HG02870 (cell line): ENCODE measurements at regions not wholly inside any gene's neighbourhood (a gene's known extent, or its start where the extent isn't known, plus 50 kb on each side); places are given as distances from the start of the nearest gene placed in this dataset.
"Not testable (repeated sequence)": the region's sequence is repeated elsewhere in the genome, so short reads cannot be mapped to it uniquely, and the experiment has no call there.

ENCODE experiments used
- ATAC-seq: cut with Tn5 transposase; IDR thresholded peaks from one replicate; pipeline ENCODE4 v1.9.1; 2021; ENCODE audit warnings: mild to moderate bottlenecking, moderate library complexity; ENCODE audit not compliant: unreplicated experiment

GRCh38 chr11:21625982-21626381, 566.9 kb upstream of the ANO5 start:
- ATAC-seq, result no peak

GRCh38 chr11:21628641-21629040, 564.2 kb upstream of the ANO5 start:
- ATAC-seq, result no peak

- ATAC-seq, result no peak
Observed at GRCh38 chr11:21630934-21631478, 561.9 kb upstream of the ANO5 start.

GRCh38 chr11:21631991-21632390, 560.9 kb upstream of the ANO5 start:
- ATAC-seq, result no peak

- no peak for ATAC-seq
Observed at GRCh38 chr11:21634491-21634890, 558.4 kb upstream of the ANO5 start.

- ATAC-seq, result no peak
Observed at GRCh38 chr11:21634956-21635355, 557.9 kb upstream of the ANO5 start.

- ATAC-seq, result no peak
Observed at GRCh38 chr11:21635394-21636145, 557.3 kb upstream of the ANO5 start.

- ATAC-seq, result no peak
Observed at GRCh38 chr11:21636561-21636960, 556.3 kb upstream of the ANO5 start.

GRCh38 chr11:21640491-21640890, 552.4 kb upstream of the ANO5 start:
- no peak for ATAC-seq

GRCh38 chr11:21641869-21642268, 551.0 kb upstream of the ANO5 start:
- no peak for ATAC-seq

- ATAC-seq, result no peak
Observed at GRCh38 chr11:21646351-21646750, 546.5 kb upstream of the ANO5 start.

GRCh38 chr11:21650961-21651360, 541.9 kb upstream of the ANO5 start:
- ATAC-seq, result no peak

GRCh38 chr11:21653951-21654421, 538.9 kb upstream of the ANO5 start:
- no peak for ATAC-seq

- ATAC-seq, result no peak
Observed at GRCh38 chr11:21656065-21656464, 536.8 kb upstream of the ANO5 start.

- ATAC-seq, result no peak
Observed at GRCh38 chr11:21658654-21659193, 534.2 kb upstream of the ANO5 start.

- ATAC-seq, result not testable (repeated sequence)
Observed at GRCh38 chr11:21659377-21659776, 533.5 kb upstream of the ANO5 start.

- no peak for ATAC-seq
Observed at GRCh38 chr11:21659961-21660360, 532.9 kb upstream of the ANO5 start.

GRCh38 chr11:21675049-21675616, 517.8 kb upstream of the ANO5 start:
- no peak for ATAC-seq

GRCh38 chr11:21687643-21688042, 505.2 kb upstream of the ANO5 start:
- no peak for ATAC-seq

GRCh38 chr11:21704539-21704938, 488.3 kb upstream of the ANO5 start:
- no peak for ATAC-seq

- no peak for ATAC-seq
Observed at GRCh38 chr11:21707116-21707739, 485.7 kb upstream of the ANO5 start.

- no peak for ATAC-seq
Observed at GRCh38 chr11:21710809-21711208, 482.1 kb upstream of the ANO5 start.
